ENCODE measurements at regions not wholly inside any gene's neighbourhood (a gene's known extent, or its start where the extent isn't known, plus 50 kb on each side); places are given as distances from the start of the nearest gene placed in this dataset.

GRCh38 chr22:44616882-44617655 is 84.9 kb upstream of the PRR5 start:
- H3K4me3 ChIP-seq (ENCODE audit: low read length) = no peak overlapping the region
- TF ChIP-seq CTCF (conservative IDR thresholded peaks at IDR 0.05; ENCODE audit: low read depth, low read length) = no peak
- no peak for DNase-seq (ENCODE audit: low read depth)

GRCh38 chr22:44616461-44616860 is 85.5 kb upstream of the PRR5 start:
- TF ChIP-seq CTCF (conservative IDR thresholded peaks at IDR 0.05; ENCODE audit: low read depth, low read length) = no peak
- no peak for DNase-seq (ENCODE audit: low read depth)
- no peak overlapping the region for H3K4me3 ChIP-seq (ENCODE audit: low read length)

- TF ChIP-seq CTCF (conservative IDR thresholded peaks at IDR 0.05; ENCODE audit: low read depth, low read length) = no peak
- DNase-seq (ENCODE audit: low read depth) = no peak
- H3K4me3 ChIP-seq (ENCODE audit: low read length) = no peak overlapping the region
These were observed 86.3 kb upstream of the PRR5 start for GRCh38 chr22:44615602-44616180.

- no peak for DNase-seq (ENCODE audit: low read depth)
- no peak for TF ChIP-seq CTCF (conservative IDR thresholded peaks at IDR 0.05; ENCODE audit: low read depth, low read length)
- H3K4me3 ChIP-seq (ENCODE audit: low read length) = no peak overlapping the region
These were observed 86.9 kb upstream of the PRR5 start for GRCh38 chr22:44615146-44615545.

- no peak for DNase-seq (ENCODE audit: low read depth)
- no peak for TF ChIP-seq CTCF (conservative IDR thresholded peaks at IDR 0.05; ENCODE audit: low read depth, low read length)
- no peak overlapping the region for H3K4me3 ChIP-seq (ENCODE audit: low read length)
These were observed 88.8 kb upstream of the PRR5 start for GRCh38 chr22:44613196-44613595.

- no peak overlapping the region for H3K4me3 ChIP-seq (ENCODE audit: low read length)
- no peak for DNase-seq (ENCODE audit: low read depth)
- no peak for TF ChIP-seq CTCF (conservative IDR thresholded peaks at IDR 0.05; ENCODE audit: low read depth, low read length)
These were observed 90.0 kb upstream of the PRR5 start for GRCh38 chr22:44611880-44612496.
